SH-SY5Y (cell line): ENCODE measurements at regions not wholly inside any gene's neighbourhood (a gene's known extent, or its start where the extent isn't known, plus 50 kb on each side); places are given as distances from the start of the nearest gene placed in this dataset.
A peak's percentile ranks its signal among the peaks of the same experiment; 100 is the strongest.

ENCODE experiments used
- GATA2 ChIP-seq: IDR thresholded peaks from 2 replicates; pipeline ENCODE4 v1.6.1; 2011; ENCODE audit warnings: mild to moderate bottlenecking, low read depth, low read length
- GATA3 ChIP-seq: IDR thresholded peaks from 2 replicates; pipeline ENCODE4 v1.6.1; 2011; ENCODE audit warnings: low read depth, mild to moderate bottlenecking, low read length, moderate library complexity

DNA sequence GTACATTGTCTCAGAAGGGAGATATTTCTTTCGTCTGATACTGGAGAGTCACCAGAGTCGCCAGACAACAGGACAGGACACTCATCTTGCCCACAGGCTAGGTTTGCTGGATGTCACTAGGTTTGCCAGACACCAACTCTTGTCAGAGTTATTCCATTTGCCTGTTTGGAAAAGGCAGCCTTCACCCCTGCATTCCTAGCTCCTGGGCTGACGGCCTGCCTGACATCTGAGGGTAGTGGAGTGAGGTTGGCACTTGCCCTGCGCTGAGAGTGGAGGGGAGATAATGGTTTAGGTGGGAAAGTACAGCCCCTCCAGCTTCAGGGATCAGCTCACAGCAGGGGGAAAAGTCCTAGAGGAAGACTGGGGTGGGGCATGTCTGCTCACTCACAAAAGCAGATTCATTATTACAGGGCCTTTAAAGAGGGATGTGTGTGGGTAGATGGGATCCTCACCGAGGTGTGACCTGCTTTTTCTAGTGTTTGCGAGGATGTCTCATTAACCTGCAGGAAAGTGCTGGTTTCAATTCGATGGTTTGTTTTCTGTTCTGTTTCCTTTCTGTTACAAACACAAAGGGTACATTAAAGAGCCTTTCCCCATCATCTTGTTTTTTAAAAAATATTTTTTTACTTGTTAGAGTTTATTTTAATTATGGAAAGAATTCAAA lies 79.3 kb upstream of the TNS3 start:
- TF ChIP-seq GATA2 (0 out of 2 replicates have a peak, but pooled peaks have one; percentile 20), GATA3 (no peak)

DNA sequence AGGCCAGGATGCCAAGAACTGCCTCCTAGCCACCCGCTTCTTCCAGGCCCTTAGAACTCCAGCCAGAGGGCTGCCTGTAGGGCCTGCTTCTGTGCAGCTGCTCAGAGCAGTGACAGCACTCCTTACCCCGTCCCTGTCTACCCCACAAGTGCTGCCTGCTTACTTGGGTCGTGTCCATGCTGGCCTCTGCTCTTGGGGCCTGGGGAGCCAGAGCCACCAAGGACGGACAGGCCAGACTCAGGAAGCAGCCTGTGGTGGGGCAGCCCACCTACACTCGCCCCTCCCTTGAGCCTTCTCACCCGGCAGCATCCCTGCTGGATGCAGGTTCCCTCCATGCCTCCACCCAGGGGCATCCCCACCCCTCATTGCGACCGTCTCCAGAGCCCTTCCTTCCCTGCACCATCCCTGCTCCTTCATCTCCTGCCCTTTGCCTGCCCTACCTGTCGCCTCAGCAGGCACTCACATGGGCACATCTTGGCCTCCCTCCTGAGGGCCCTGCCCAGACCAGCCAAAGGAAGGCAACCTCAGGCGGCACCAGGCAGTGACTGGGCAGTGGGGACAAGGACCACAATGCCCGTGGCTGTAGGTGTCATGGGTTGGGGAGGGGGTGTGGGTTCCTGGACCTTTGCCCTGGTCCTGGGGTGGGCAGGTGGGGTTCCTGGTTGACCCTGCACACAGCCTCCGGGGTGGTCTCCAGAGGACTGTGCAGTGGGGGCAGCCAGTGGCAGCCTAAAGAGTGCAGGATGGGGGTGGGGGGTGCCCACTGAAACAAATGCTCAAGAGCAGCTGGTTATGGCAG lies 78.0 kb upstream of the TNS3 start:
- no peak for TF ChIP-seq GATA3
- no peak for TF ChIP-seq GATA2

DNA sequence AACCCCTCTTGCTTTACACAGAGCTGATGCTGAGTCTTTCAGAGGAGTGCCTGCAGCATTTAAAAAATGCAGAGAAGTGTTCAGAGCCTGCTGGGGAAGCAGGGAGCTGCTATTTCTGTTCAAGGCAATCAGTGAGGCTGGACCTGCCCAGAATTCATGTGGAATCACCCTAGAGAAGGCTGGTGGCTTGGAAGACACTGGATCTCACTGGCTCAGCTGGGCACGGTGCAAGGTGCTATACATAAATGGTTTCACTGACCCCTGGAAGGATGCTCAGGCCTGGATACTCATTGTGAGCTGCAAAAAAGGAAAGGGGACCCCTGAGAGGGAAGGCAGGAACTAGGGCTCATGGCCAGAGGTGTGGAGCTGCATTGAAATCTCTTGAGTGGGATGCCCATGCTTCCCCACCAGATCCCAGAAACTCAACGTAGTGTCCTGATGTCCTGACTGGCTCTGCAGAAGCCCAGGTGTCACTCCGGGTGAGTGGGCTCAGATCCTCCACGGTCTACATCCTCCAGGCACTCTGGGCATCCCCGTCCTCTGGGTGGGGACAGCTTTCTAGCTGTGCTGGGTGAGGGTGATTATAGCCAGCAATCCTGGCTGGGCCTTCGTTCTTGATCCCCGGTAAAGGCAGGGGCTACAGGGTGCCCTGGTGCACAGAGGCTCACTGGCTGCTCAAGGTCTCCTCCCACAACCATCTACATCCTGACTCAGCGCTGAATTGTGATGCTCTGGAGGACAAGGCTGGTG lies 77.2 kb upstream of the TNS3 start:
- TF ChIP-seq GATA3 (no peak), GATA2 (no peak)

GRCh38 chr7:47657126-47657525 lies 75.2 kb upstream of the TNS3 start:
- no peak for TF ChIP-seq GATA2
- TF ChIP-seq GATA3, result no peak

- no peak for TF ChIP-seq GATA2
Measured at GRCh38 chr7:47654672-47655298, 72.9 kb upstream of the TNS3 start.

DNA sequence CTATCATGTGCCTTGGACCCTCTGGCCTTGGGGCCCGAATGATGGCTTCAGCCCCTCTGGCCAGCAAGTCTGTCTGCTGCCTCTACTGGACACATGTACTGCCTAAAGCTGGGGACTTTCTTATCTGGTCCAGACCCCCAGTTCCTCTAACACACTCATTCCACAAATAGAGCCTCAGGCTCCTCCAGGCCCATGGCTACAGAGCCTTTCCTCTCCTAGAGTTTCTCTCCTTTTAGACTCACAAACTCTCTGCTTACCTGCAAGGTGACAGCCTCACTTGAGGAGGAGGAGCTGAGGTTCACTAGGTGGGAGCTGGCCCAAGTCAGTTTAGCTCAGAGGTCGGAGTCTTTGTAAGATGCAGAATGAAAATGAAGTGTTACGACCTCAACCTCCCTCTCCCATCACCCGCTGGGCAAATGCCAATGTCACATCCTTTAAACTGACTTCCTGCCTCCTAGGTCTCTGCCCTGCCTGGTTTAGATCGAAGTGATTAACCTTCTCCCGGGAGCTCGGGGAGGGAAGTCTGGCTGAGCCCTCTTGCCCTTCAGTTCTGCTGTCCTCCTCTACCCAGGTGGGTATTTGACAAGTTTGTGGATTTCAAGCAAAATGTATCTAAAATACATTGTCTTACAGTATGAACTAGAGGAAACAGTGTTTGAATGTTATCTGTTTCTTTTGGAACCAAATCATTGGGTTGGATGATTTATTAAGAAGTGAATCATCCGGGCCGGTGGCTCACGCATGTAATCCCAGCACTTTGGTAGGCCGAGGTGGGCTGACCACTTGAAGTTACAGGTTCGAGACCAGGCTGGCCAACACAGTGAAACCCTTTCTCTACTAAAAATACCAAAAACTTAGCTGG lies 71.9 kb upstream of the TNS3 start:
- TF ChIP-seq GATA2, result peak; percentile 55
- TF ChIP-seq GATA3, result no peak

GRCh38 chr7:47652591-47652990 lies 70.7 kb upstream of the TNS3 start:
- no peak for TF ChIP-seq GATA3
- TF ChIP-seq GATA2, result no peak

DNA sequence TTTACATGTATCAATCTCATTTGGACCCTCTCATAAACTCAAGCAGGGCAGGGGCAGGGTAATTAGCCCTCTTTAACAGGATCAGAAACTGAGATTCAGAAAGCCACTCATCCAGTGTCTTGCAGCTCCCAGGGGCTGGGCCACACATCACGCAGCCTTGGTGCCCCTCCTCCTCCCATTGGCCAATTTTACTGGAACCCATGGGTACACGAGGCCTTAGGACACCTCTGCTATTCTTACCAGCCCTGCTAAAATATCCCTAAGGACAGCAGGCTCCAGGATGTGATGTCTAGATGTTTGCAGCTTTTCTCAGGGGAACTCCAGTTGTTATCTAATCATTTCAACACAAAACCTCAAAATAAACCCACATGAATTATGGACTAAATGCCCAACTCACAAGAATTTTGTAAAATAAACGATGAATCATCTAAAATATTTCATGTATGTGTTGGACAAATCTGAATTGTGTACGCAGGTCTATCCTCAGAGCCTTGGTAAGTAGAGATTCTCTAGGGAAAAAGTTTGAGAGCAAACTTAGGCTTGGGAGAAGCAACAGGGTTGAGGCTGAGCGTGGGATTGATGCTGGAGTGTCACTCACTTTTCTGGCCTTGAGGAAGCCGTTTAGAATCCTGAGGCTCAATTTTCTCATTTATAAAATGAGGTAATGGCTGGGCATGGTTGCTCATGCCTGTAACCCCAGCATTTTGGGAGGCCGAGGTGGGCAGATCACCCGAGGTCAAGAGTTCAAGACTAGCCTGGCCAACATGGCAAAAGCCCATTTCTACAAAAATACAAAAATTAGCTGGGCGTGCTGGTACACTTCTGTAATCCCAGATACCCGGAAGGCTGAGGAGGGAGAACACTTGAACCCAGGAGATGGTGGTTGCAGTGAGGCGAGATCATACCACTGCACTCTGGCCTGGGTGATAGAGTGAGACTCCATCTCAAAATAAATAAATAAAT lies 69.7 kb upstream of the TNS3 start:
- TF ChIP-seq GATA2 (no peak), GATA3 (no peak)

- TF ChIP-seq GATA3 (no peak), GATA2 (no peak)
Measured at GRCh38 chr7:47649919-47650318, 68.0 kb upstream of the TNS3 start.

DNA sequence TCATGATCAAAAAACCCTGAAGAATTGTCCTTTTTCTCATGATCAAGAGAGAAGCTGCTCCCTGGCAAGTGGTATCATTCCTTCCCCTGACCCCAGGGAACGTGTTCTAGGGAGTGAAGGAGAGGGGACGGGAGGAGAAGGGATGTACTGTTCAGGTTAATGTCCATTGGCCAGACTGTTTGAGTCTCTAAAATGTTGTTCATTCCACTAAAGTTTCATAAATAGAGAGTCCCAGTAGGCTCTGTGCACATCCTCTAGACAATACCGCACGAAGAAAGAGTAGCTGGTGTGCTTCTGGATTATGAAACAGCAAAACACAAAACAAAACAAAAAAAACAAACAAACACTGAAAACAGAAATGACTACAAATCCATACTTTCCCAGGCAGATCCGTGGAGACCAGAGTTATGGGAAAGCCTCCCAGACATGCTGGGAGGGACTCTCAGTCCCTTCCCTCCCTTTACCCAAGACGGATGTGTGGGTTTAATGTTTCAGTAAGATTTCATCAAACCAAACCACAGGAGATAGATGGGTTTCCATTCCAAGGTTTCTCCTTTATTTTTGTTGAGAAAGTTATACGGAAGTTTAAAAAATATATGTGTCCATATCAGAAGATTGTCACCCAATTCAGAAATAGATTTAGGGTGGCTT lies 66.5 kb upstream of the TNS3 start:
- TF ChIP-seq GATA3 (no peak), GATA2 (no peak)

- TF ChIP-seq GATA2 (no peak), GATA3 (no peak)
Measured at GRCh38 chr7:47647918-47648250, 66.0 kb upstream of the TNS3 start.

DNA sequence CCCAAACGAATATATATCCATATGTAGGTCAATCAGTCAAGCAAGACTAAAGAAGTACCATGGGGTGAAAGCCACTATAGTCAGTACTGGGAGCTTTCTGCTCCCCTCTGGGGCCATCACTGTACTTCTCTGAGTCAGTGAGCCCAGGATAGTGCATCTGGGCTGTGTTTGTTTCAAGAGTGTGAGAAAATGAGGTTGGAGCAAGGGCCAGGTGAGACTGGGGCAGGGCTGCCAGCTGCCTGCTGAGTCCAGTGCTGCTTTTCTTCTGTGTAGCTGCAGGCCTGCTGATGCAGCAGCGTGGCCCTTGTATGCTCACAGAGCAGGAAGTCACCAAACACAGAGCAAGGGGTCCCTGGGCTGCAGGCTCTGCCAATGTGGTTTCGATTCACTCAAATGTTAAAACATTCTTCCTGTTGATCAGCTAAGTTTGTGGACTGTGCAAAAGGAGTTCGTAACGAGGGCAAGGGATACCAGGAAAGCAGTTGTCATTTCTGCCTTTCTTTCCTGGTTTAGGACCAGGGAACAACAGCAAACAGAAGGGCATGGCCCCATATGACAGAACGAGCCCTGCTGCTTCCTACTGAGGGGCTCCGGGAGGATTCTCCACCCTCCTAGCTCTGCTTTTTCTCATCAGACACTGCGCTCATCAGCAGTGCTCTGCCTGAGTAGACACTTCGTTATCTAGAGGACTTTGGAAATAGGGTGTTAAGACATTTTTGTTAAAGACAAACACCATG lies 65.4 kb upstream of the TNS3 start:
- no peak for TF ChIP-seq GATA3
- no peak for TF ChIP-seq GATA2
